Skin of body (tissue), 1 donor: ENCODE measurements at regions not wholly inside any gene's neighbourhood (a gene's known extent, or its start where the extent isn't known, plus 50 kb on each side); places are given as distances from the start of the nearest gene placed in this dataset.

Source experiments
- DNase-seq: peaks from one replicate; lab custom pipeline; 2025; lab: John Stamatoyannopoulos, UW

GRCh38 chr2:3959372-3959771 is 256.0 kb downstream of the DCDC2C start:
- peak; percentile 8 for DNase-seq

- no peak for DNase-seq
Observed at GRCh38 chr2:3960106-3960505, 256.7 kb downstream of the DCDC2C start.

GRCh38 chr2:3962719-3963118 is 259.3 kb downstream of the DCDC2C start:
- DNase-seq = no peak

- DNase-seq = no peak
Observed at GRCh38 chr2:3965211-3965610, 261.8 kb downstream of the DCDC2C start.

GRCh38 chr2:3965953-3966352 is 262.6 kb downstream of the DCDC2C start:
- DNase-seq = no peak

- DNase-seq = no peak
Observed at GRCh38 chr2:3966470-3966869, 263.1 kb downstream of the DCDC2C start.

- no peak for DNase-seq
Observed at GRCh38 chr2:3968736-3969135, 265.4 kb downstream of the DCDC2C start.

GRCh38 chr2:3970791-3971651 is 267.6 kb downstream of the DCDC2C start:
- no peak for DNase-seq

- DNase-seq = no peak
Observed at GRCh38 chr2:3971652-3972192, 268.3 kb downstream of the DCDC2C start.

- no peak for DNase-seq
Observed at GRCh38 chr2:3972377-3972776, 269.0 kb downstream of the DCDC2C start.

GRCh38 chr2:3974765-3975164 is 271.4 kb downstream of the DCDC2C start:
- no peak for DNase-seq

GRCh38 chr2:3981446-3981987 is 278.1 kb downstream of the DCDC2C start:
- DNase-seq = no peak

- DNase-seq = no peak
Observed at GRCh38 chr2:3982160-3982559, 278.8 kb downstream of the DCDC2C start.

GRCh38 chr2:3986063-3986462 is 282.7 kb downstream of the DCDC2C start:
- no peak for DNase-seq

GRCh38 chr2:3986530-3987258 is 283.3 kb downstream of the DCDC2C start:
- no peak for DNase-seq

- DNase-seq = no peak
Observed at GRCh38 chr2:4002841-4003403, 299.5 kb downstream of the DCDC2C start.

GRCh38 chr2:4012197-4012596 is 308.8 kb downstream of the DCDC2C start:
- no peak for DNase-seq

GRCh38 chr2:4018535-4018934 is 315.2 kb downstream of the DCDC2C start:
- no peak for DNase-seq

- DNase-seq = no peak
Observed at GRCh38 chr2:4020153-4020552, 316.8 kb downstream of the DCDC2C start.

- no peak for DNase-seq
Observed at GRCh38 chr2:4020649-4021048, 317.3 kb downstream of the DCDC2C start.

- no peak for DNase-seq
Observed at GRCh38 chr2:4024605-4025004, 321.2 kb downstream of the DCDC2C start.

- no peak for DNase-seq
Observed at GRCh38 chr2:4029081-4029480, 325.7 kb downstream of the DCDC2C start.
